ENCODE measurements at regions not wholly inside any gene's neighbourhood (a gene's known extent, or its start where the extent isn't known, plus 50 kb on each side); places are given as distances from the start of the nearest gene placed in this dataset.

DNA sequence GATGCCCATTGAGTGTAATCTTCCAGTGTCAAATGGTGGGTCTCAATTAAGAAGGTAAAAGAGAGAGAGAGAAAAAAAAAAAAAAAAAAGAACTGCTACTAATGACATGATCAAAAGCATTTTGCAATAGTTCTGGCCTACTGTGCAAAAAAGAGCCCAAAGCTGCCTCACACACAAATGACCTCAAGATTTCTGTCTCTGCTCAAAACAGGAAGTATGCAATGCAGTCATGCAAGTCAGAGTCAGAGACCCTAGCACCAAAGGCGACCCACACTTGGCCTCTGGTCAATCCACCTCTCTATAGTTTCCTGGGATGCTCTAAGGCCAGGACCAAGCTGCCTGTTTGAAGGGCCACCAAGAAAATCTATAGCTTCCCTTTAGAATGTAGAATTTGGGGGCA, 323.5 kb downstream of the VPS13C start:
- no peak for DNase-seq

DNA sequence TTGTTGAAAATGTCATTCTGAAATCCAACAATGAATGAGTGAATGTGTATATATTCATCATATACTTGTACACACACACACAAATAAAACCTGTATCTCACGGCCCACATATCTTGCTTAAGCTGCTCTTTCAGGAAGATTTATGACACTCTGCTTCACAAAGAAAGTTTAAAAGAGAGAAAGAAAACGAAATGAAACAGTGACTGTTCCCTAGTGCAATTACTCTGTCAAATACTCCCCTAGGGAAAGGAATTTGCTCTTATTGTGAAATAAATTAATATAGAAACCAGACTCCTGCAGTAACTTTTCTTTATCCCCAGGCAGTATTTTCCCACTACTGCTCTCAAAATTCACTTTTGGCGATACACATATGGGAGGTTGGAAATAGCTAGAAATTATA, 329.1 kb downstream of the VPS13C start:
- DNase-seq: no peak

DNA sequence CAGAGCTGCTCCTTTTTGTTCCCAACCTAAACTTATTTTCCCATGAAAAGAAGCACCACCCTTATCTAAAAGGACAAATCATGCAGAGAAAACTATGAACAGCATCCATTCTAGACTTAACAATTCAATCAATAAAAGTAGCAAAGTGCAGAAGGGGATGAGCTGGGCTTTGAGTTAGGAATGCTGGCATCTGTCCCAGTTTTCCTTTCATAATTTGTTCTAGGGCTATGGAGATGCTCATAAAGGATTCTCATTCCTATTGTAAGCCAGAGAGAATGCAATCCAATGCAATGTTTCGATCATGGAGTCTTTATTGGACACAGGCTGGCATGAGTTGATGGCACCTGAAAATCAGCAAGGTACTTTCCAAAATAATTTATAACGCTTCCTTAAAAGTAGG, 330.6 kb downstream of the VPS13C start:
- no peak for DNase-seq

DNA sequence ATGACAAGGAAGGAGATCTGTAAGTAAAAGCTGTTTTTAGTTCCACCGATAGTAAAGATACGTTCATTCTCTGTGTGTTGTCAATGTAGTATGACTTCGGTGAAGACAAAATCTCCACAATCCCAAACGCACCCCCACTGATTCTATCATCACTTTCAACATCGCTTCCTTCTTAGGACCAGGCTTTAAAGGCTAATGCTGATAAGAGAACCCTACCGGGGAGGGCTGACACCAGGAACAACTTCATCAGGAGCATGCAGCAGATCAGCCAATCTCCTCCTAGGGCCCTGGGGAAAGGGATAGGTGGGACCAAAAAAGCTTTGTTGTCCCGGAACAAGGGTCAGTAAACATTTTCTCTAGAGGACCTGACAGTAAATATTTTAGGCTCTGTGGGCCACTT, 334.1 kb downstream of the VPS13C start:
- DNase-seq: no peak

DNA sequence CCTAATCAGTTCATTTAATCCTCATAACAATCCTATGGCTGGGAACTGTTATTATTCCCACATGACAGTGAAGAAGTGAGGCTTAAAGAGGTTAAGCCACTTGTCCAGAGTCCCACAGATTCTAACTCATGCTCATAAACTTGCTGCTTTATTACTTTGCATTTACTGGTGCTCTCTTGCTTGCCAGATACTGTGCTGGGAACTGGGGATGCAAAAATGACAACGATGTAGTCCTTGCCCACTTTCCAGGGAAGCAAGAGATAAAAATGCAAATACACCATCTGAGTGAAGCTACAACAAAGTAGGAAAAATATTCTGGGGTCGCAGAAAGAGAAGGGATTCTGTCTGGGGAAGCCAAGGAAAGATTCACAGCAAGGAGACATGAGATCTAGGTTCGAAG, 335.0 kb downstream of the VPS13C start:
- no peak for DNase-seq

DNA sequence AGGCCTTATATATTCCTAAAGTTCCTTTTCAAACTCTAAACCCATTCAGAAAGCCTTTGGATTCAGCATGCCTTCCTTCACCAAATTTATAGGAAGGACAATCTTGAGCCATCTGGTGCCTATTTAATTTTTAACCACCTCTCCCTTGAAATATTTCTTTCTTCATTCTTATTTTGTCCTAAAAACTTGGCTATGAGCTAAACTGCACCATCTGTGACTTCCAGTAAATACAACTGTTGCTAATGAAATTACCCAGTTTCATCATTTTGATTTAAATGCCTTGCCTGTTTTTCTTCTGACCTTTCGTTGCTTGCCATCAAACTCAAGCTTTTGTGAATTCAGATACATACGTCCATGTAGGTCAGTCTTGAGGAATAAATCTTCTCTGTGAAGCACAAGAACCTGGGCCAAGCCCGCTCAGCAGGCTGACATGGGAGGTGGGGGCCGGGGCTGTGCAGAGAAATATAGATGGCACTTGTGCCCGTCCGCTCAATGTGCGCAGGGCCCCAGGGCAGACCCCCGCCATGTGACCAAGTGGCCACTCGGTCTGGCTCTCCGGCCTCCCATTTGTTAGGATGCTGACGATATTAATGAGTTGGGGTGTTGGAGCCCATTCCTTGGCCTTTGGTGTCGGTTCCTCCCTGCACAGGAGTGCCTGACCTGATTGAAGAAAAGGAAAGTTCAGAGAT, 335.9 kb downstream of the VPS13C start:
- no peak for DNase-seq

DNA sequence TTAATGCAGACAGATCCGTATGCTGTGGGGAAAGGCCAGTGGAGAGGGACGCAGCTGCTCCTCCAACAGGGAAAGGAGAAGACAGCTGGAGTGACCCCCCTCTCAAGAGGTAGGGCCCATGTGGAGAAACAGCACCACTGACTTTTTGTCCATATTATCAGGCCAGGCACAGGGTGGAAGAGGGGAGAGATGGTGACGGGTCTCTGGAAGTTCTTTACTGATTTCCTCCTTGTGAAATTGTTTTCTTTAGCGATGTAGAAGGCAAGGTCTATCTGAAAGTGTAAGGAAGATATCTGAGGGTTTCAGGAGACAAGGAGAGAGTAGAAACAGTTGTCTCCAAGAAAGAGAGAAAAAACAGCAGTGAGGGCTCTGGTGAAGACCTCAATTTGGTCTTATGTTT, 338.8 kb downstream of the VPS13C start:
- no peak for DNase-seq

DNA sequence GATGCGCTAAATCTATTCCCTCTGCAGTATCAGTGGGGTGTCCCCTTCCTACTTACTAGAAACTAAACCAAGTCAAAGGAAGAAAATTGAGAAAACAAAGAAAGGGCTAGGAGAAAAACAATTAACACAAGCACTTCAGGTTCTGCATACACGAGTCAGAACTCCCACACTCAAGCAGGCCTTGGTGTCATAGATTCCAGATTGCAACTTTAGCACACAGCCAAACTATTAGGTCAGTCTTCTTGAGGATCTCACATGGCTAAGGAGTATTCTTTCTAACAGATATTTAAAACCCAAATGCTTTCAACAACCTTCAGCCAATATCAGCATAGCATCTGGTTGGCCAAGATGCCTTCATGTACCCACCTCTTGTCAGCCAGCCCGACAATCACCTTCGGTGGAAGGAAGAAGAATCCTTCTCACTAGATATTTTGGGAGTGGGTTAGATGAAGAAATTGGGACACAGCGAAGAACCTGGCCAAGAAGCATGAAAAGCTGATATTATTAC, 340.0 kb downstream of the VPS13C start:
- no peak for DNase-seq

DNA sequence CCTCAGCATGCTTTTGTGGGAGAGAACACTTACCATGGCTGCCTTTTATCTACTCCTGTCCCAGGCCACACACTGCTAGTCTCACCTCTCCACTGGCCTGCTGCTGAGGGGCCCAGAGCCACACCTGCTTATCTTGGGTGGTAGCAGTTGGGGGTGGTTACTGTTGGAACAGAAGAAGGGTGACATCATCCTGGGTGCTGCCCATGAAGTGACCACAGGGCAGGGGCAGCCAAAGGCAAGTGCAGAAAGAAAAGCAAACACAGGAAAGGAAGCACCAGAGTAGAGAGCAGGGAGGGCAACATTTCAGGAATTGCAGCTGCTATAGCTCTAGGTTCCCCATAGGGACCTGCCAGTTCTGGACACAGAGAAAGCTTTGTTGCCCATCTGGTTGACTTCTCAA, 345.2 kb downstream of the VPS13C start:
- no peak for DNase-seq

DNA sequence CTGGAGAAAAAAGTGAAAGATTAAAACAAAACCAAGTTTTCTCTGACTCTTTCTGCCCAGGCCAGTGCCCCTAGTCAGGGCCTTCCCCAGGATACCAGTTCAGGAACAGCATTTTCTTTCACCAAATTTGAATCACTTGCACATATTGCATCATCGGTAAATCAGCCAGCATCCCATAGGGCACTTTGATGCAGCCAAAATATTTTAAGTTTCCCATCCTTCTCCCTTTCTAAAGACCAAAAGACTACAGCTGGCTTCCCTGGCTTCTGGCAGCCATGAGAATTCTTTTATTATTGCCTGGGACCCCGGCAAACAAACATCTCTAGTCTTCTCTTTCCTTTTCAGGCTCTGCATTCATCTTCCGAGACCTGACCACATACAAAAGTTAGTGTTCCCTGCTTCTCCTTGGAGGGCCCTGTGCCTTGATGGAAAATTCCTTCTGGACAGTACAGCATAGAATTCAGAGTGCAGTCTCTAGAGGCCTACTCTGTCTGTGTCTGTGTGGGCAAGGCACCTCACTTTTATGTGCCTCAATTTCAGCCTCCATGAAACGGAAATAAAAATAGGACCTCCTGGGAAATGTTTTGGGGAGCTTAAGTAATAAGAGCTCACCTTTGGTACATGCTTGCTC, 348.0 kb downstream of the VPS13C start:
- no peak for DNase-seq

DNA sequence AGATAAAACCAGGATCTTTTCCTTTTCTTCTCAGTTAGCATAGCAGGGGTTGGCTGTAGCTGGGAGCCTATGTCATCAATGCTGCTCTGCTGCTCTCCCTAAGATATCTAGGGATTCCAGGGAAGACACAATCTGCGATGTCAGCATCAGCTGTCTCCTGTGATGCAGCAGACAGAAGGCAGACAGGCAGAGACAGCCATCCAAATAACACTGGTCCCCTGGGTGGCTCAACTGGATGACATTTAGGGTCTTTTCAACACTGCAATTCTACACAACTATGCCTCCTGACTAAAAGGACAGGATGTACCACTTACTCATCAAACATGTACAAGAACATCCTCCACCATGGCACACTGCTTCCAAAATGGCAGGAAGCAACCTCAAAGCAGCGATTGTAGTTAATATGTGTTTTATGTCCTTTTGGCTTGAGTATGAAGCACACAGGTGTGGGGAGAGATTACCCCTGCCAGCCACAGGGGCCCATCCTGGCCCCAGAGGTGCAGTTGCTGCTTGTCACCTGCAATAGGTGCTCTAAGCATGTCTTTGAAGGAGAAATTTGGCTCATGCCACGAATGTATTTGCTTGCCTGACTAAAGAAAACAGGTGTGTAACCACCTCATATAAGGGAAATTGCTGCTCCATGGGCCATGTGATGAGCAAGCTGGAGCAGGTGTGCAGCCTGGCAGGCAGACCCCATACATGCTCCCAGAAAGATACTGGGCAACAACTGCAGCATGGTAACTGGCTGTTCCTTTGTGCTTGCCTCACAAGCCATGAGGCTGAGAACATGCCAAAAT, 357.8 kb downstream of the VPS13C start:
- peak; percentile 10 for DNase-seq

DNA sequence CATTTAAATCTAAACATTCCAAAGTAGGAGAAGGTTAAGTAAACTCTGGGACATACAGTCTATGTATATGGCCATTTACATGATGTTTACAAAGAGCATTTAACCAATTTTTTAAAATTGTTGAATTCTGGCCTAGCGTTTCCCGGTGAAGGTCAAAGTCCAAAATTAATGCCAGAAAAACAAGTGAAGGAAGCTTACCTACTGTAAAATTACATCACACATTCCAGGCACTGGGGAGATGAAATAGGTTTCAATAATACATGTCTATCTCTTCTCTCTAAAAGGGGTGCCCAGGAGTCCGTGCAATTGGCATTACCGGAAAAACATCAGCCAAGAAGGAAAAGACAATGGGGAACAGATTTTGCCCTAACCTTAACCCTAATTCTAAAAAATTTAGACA, 358.8 kb downstream of the VPS13C start:
- DNase-seq: no peak

DNA sequence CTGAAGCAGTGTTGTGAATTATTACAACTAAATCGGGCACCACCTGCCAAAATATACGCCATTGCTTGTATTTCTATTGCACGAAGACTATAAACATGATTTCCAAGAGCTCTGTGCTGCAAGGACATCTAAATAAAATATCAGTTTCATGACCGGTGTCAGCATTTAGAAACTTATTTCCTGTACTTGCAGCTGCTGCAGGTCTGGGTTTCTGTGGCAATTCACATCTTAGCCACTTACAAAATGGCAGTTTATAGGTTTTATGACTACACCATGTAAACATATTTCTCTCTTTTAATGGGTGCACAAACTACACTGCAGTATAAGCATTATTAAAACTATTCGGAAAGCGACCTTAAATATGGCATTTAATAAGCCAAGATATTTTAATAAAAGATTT, 359.4 kb downstream of the VPS13C start:
- no peak for DNase-seq

DNA sequence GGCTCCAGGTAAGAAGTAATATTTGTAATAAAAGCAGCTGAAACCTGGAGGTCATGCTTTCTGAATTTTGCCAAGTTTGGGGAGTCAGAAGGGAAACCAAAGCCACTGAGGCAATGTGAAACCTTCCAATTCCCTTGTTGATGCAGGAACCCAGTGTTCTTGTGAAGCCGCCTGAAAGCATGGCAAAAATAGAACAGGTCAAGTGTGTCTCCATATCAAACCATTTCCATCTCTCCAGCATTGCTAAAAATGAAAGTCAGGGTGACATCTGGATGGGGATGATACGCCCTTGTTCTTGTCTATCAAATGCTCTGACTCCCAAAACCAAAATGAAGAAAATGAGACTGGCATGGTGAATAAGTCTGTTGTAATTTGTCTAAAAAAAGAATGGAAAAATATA, 362.5 kb downstream of the VPS13C start:
- no peak for DNase-seq

DNA sequence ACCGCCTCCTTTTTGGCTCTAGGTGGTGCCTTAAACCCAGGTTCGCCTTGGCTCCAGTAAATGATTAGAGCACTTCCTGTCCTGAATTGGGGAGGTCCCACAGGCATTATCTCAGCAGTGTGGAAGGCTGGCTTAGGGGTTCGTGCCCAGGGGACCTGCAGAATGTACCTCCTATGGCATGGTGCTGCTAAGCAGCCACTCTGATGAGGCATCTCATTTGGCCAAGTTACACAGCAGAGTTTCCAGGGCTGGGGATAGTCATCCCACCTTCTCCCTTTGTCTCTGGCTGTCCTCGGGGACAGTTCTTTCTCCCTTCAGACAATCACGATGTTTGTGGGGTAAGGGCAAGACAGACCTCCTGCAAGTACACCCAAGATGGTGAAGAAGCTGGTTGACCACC, 371.2 kb downstream of the VPS13C start:
- DNase-seq: no peak

DNA sequence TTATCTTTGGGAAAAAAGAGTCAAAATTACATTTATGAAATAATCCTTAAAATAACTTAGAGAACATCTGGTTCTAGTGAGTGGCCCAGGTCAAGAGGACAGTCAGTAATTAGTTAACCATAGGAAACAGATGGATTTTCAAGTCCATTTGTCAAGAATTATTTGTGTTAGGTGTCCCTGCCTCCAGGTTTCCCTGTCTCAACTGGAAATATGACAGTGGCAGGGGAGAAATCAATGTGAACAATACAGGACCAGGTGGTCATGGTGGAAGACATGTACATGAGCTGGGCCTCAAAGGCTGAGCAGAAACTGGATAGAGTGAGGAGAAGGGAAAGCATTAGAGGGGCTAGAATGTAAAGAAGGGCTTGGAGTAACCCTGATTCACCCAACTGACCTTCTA, 372.6 kb downstream of the VPS13C start:
- DNase-seq: no peak

DNA sequence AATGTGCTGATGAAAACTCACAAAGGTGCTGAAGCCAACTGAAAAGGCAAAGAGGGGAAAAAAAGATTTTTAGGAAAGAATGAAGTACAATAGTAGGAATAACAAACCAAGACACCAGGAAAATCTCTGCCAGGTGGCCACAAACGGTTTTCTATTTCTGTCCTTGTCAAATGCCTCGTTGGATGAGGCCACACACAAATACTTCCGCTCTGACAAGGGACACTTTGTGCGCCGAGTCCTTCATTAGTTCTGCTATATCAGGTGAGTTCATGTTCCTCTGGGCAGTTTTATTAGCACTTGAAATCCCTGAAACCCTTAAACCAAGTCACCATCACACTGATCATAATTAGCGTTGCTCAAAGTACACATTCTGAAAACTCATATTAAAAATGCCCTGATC, 373.1 kb downstream of the VPS13C start:
- no peak for DNase-seq

DNA sequence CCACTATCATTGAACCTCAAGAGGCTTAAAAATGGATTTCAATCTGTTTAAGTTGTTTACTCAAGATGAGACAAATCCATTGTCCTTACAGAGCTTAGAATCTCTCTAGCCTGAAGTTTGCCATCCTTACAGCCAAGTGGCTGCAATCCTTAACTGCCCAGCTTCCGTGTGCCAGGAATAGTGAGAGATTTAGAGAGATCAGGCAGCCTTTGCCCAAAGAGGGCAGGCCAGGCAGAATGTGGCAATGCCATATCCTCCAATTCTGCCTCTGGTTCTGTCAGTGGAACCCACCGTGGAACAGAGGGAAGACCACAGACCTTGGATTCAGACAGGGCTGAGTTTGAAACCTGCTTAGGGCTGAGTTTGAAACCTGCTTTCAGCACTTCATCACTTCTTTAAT, 374.3 kb downstream of the VPS13C start:
- DNase-seq: no peak

DNA sequence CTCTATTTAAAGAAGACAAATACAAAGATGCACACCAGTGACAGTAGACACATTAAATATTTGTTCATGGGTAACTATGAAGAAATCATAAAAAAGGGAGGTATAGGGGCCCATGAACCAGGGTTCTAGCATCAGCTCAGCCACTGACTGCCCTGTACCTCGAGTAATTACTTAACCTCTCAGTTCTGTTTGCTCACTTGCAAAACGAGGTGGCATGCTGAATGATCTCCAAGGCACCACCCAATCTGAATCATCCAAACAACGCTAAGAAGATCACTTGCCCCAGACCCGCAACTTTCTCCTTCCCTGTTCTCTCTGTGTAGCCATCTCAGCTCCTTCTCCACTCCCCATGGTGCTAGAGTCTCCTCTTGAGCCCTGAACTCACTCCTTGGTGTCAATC, 374.7 kb downstream of the VPS13C start:
- DNase-seq: no peak

DNA sequence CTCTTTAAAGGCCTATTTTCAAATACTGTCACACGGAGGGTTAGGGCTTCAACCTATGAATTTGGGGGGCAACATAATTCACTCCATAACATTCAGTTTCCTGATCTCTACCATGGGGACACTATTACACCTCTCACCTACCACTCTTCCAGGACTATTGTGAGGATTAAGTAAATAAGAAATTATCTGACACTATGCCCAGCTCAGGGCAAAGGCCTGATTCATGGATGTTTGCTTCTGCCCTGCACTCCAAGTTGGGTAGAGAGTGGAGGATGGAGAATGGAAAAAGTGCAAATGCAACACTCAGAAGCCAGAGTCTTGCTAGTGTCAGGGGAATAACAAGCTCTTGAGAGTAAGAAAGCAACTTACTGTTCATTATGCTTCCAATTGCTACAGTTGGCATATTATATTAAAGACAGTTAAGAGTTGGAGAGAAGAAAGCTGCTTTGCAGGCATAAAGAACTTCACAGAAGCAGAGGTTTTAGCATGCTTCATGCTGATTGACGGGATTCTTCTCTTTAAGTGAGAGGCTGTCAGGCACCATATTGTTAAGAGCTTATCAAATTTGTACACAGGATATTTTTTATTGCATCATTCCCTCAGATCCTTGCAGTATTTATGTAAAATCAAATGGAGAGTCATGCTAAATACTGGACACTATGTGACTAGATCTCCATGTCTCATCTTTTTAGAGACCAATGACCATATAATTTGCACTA, 375.3 kb downstream of the VPS13C start:
- no peak for DNase-seq

DNA sequence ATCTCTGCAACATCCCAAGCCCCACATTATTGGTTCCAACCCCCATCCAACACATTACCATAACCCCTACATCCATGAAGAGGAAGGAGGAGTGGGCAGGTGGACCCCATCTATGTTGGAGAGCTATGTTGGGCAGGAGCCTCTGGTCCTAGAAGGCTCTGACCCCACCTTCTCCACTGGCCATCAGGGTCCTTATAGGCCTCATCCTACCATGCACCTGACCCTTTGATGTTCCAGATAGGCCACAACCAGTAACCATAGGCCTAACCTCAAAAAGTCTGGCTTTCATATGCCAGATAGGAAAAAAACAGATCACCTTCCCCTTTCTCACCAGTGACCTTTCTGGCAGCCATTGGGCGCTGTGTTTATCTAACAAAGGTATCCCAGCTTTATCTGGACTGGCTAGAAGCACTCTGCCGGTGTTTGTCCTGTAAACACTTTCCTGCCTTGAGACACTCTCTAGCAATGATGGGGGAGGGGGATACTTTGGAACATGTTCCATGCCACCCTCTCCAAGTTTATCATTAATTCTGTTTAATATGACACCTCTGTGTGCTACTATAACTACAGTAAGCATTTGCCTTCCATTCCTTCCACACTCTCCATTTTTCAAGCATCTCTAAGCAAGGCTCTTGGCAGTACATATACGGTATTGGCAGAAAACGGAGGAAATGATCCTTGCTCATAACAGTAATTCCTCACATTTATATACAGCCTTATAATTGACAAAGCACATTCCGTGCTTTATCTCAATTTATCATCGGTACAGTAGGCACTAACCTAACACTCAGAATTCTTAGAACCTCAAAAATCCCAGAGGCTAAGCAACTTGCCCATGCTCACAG, 377.1 kb downstream of the VPS13C start:
- DNase-seq: no peak

DNA sequence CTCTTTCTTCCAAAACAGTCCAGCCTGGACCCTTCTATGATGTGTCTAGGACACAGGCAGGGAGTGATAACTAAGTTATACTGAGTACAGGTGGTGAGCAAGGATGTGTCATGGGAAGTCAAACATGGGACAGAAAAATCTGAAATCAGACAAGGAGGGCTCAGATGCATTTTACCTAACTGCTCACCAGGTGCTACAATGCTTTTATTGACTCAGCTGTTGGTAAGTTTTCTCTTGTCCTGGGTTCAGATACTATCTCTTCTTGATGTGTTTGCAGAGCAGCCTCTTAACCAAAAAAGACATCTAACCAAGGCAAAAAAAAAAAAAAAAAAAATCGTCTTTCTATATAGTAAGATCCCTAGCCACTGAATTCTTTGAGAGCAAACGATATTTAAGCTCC, 378.6 kb downstream of the VPS13C start:
- no peak for DNase-seq

DNA sequence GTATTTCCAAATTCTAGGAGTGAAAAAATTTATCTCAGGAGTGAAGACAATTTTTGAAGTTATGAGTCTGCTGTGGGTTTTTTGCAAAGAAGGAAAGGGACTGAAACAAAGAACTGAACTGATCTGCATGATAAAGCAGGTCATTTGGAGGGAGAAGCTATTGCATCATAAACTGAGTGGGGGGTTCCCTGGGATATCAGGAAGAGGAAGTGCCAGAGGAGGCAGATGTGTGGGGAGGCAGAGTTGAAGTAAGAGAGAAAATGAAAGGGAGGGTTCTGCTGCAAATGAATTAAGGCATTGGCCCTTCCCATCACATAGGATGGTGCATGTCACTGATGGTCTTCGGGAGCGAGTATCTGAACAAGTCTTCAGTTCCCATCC, 379.2 kb downstream of the VPS13C start:
- no peak for DNase-seq

All from NCI-H1436 (cell line).